Uterus (tissue), 3 donors: ENCODE measurements at regions not wholly inside any gene's neighbourhood (a gene's known extent, or its start where the extent isn't known, plus 50 kb on each side); places are given as distances from the start of the nearest gene placed in this dataset.

Experiments
- DNase-seq, 2 donors: peaks; one replicate each; pipeline ENCODE4 v3.0.0-alpha.2; 2019 to 2020
- H3K27ac ChIP-seq, 2 donors: fragments of 200-600 bp; sonication (generic); 1 replicate in 1 of 2; 2 replicates in 1 of 2; pipeline ENCODE4 v1.5.1; 2016 to 2018
- H3K27me3 ChIP-seq, 2 donors: fragments of 200-600 bp; sonication (generic); one replicate each; pipeline ENCODE4 v1.5.1; 2018 to 2019; ENCODE audit warnings: control low read depth in 1 of 2
- H3K36me3 ChIP-seq, 2 donors: fragments of 200-600 bp; sonication (generic); one replicate each; pipeline ENCODE4 v1.5.1; 2019; ENCODE audit warnings: control low read depth in 1 of 2
- H3K4me1 ChIP-seq, 2 donors: fragments of 200-600 bp; sonication (generic); one replicate each; pipeline ENCODE4 v1.5.1; 2018 to 2019; ENCODE audit warnings: control low read depth in 1 of 2
- H3K4me3 ChIP-seq, 2 donors: fragments of 200-600 bp; sonication (generic); 1 replicate in 1 of 2; 2 replicates in 1 of 2; pipeline ENCODE4 v1.5.1; 2018 to 2019; ENCODE audit warnings: mild to moderate bottlenecking in 1 of 2
- H3K9me3 ChIP-seq, 2 donors: fragments of 200-600 bp; sonication (generic); one replicate each; pipeline ENCODE4 v1.5.1; 2019; ENCODE audit warnings: control low read depth in 1 of 2
- POLR2A ChIP-seq, 2 donors: fragments of 450-650 bp; IDR thresholded peaks; one replicate each; pipeline ENCODE4 v1.6.1; 2016; ENCODE audit warnings: antibody characterized with exemption in 2 of 2, mild to moderate bottlenecking in 1 of 2, moderate library complexity in 1 of 2
- intact Hi-C: fragments of 100-400 bp; cut with DNase I; formaldehyde crosslinking; loops from one replicate; pipeline ENCODE4 v1.15.1; 2023; ENCODE audit warnings: low total_unique reads
- TF ChIP-seq, protein P1 (sequence below), 4 experiments: fragments of 200-600 bp in 2 of 4; fragments of 450-650 bp in 2 of 4; sonication (generic) in 2 of 4; IDR thresholded peaks; one replicate each; pipeline ENCODE4 v1.5.1; 2016 to 2019; ENCODE audit warnings: antibody characterized with exemption in 4 of 4, mild to moderate bottlenecking in 2 of 4, moderate library complexity in 1 of 4
- donor health status: DM: yes; HTN: yes; CAD: no.

DNA sequence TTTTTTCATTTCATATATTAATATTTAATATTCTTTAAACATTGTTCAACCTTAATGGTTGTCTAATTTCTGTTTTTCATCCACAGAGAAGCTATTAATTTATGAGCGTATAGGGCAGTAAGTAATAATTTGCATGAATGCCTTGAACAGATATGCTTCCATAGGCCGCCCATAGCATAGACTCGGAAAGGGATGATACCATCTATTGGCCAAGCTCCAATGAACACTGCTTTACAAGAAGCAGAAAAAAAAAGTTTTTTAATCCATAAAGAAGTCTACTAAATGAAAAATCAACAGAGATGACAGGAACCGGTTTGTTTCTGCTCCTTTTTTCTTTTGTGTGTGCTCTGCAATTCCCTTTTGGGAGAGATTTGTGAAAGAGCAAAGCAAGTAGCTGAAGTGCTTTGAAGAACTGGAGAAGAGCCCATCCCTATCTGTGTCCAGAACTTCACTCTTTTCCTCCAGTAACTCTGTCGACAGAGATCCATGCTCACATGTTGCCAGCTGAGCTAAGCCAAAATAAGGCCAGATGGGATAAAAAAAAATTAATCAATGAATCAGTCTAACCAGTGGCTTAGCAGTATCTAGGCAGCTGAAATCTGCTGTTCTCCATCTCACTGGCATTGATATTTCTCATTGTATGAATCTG lies 215.9 kb upstream of the SOX21 start:
- Histone ChIP-seq H3K4me1 (no peaks in the 10 kb centered on the region), H3K27ac (no peak overlapping the region), H3K36me3 (no peaks in the 10 kb centered on the region), H3K27me3 (no peaks in the 10 kb centered on the region), H3K4me3 (no peak overlapping the region), H3K9me3 (no peaks in the 10 kb centered on the region)
- no peak for DNase-seq
- TF ChIP-seq, protein P1, sequence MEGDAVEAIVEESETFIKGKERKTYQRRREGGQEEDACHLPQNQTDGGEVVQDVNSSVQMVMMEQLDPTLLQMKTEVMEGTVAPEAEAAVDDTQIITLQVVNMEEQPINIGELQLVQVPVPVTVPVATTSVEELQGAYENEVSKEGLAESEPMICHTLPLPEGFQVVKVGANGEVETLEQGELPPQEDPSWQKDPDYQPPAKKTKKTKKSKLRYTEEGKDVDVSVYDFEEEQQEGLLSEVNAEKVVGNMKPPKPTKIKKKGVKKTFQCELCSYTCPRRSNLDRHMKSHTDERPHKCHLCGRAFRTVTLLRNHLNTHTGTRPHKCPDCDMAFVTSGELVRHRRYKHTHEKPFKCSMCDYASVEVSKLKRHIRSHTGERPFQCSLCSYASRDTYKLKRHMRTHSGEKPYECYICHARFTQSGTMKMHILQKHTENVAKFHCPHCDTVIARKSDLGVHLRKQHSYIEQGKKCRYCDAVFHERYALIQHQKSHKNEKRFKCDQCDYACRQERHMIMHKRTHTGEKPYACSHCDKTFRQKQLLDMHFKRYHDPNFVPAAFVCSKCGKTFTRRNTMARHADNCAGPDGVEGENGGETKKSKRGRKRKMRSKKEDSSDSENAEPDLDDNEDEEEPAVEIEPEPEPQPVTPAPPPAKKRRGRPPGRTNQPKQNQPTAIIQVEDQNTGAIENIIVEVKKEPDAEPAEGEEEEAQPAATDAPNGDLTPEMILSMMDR (IDR thresholded peaks at IDR 0.05): no peak
- no peak for TF ChIP-seq POLR2A (IDR thresholded peaks at IDR 0.05)
- intact Hi-C loops: no loop called here

DNA sequence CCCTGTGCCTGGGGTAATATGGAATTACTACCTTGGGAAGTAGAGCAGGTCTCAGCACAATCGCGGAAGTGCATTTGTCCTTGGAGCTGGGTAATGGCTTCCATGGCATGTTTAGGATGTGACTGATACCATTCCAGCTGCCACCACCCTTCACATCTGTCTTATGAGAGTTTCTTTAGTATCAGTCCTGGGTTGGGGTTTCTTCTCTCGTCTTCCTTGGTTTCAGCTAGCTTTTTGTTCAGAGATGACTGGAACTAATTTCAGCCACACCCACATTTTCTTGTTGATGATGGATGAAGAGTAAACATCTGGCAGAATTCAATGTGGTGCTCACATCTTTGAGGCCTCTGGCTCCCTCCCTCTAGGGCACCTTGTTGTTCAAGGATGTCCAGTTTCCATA lies 212.9 kb upstream of the SOX21 start:
- DNase-seq: no peak
- Histone ChIP-seq H3K27ac (no peak overlapping the region), H3K4me3 (no peak overlapping the region), H3K27me3 (no peaks in the 10 kb centered on the region), H3K4me1 (no peaks in the 10 kb centered on the region), H3K36me3 (no peaks in the 10 kb centered on the region), H3K9me3 (no peaks in the 10 kb centered on the region)
- intact Hi-C loops: no loop called here
- TF ChIP-seq, protein P1 (IDR thresholded peaks at IDR 0.05): no peak
- no peak for TF ChIP-seq POLR2A (IDR thresholded peaks at IDR 0.05)

DNA sequence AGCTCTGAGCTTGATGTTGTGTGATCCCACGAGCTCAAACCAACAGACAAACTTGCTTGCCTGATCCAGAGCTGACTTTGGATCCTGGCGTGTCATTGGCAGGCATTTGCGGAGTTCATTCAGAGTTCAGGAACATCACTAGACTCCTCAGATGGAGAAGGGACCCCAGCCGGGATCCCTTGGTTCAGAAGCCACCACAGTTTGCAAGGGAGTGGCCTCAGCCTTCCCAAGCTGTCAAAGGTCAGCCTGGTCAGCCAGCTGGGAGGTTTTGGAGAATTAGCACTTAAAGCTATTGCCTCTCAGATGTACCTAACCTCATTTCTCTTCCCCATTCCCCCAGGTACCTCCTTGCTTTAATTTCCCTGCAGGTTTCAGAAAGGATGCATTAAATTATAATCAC lies 208.8 kb upstream of the SOX21 start:
- H3K27ac ChIP-seq: no peak overlapping the region
- no peaks in the 10 kb centered on the region for H3K36me3 ChIP-seq
- no peak overlapping the region for H3K4me3 ChIP-seq
- H3K9me3 ChIP-seq: no peaks in the 10 kb centered on the region
- TF ChIP-seq, protein P1 (IDR thresholded peaks at IDR 0.05): no peak
- no peak for TF ChIP-seq POLR2A (IDR thresholded peaks at IDR 0.05)
- no peak for DNase-seq
- H3K27me3 ChIP-seq: no peaks in the 10 kb centered on the region
- intact Hi-C loops: no loop called here
- no peaks in the 10 kb centered on the region for H3K4me1 ChIP-seq

DNA sequence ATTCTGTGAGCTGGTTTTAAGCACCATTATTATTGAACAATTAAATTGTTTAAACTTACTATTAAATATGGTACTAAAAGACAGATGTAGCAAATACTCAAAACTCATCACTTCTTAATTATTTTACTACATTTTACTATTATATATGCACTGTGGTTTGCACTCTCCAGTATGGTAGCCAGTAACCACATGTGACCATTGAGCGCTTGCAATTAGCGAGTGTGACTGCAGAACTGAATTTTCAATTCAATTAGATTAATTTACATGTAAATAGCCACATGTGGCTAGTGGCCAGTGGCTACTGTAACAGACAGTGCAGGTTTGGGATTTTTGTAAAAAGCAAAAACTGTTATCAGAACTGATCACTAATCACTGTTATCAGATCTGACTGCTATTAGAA lies 208.2 kb upstream of the SOX21 start:
- TF ChIP-seq POLR2A (IDR thresholded peaks at IDR 0.05): no peak
- TF ChIP-seq, protein P1 (IDR thresholded peaks at IDR 0.05): no peak
- intact Hi-C loops: no loop called here
- no peaks in the 10 kb centered on the region for H3K36me3 ChIP-seq
- no peak overlapping the region for H3K4me3 ChIP-seq
- H3K4me1 ChIP-seq: no peaks in the 10 kb centered on the region
- H3K9me3 ChIP-seq: no peaks in the 10 kb centered on the region
- no peak overlapping the region for H3K27ac ChIP-seq
- DNase-seq: no peak
- no peaks in the 10 kb centered on the region for H3K27me3 ChIP-seq

DNA sequence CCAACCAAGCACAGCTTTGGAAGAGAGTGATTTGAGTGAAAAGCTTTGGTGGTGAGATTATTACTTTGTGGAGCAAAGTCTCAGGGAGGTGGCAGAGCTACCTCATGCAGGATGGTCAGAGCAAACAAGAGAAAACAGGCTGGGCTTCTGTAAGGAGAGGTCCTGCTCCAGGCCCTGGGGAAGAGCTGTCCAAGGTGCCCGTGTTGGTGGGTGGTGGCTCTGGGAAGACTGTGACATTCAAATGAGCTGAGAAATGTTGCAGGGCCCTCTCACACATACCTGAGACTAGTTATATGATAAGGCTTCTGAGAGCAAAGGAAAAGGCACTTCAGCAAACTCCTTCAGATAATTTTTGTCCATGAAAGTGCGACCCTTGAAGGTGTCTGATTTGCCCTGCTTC lies 205.5 kb upstream of the SOX21 start:
- DNase-seq: no peak

More for the DNA sequence above, 205.5 kb upstream of the SOX21 start:
- no peaks in the 10 kb centered on the region for H3K9me3 ChIP-seq
- TF ChIP-seq, protein P1 (IDR thresholded peaks at IDR 0.05): no peak
- no peak for TF ChIP-seq POLR2A (IDR thresholded peaks at IDR 0.05)
- no peak overlapping the region for H3K27ac ChIP-seq
- H3K27me3 ChIP-seq: no peaks in the 10 kb centered on the region
- no peaks in the 10 kb centered on the region for H3K4me1 ChIP-seq
- intact Hi-C loops: no loop called here
- no peaks in the 10 kb centered on the region for H3K36me3 ChIP-seq
- H3K4me3 ChIP-seq: no peak overlapping the region
